ENCODE measurements at regions not wholly inside any gene's neighbourhood (a gene's known extent, or its start where the extent isn't known, plus 50 kb on each side); places are given as distances from the start of the nearest gene placed in this dataset.

- intact Hi-C loops (cut with DNase I): no loop called here
- DNase-seq (ENCODE audit: low spot score): no peak
- WGBS: 89% methylated on average over 1 of the region's 1 CpG
These were observed 469.9 kb downstream of the NUP35 start for GRCh38 chr2:183594150-183594549.

GRCh38 chr2:183597841-183598240, 473.6 kb downstream of the NUP35 start:
- 83% methylated on average over 1 of the region's 1 CpG for WGBS
- intact Hi-C loops (cut with DNase I): no loop called here
- Histone ChIP-seq H3K27ac (no peak overlapping the region), H3K4me1 (replicated peaks) (no peaks in the 10 kb centered on the region), H3K27me3 (replicated peaks; ENCODE audit: insufficient read depth) (no peaks in the 10 kb centered on the region), H3K9me3 (no peaks in the 10 kb centered on the region), H3K36me3 (no peaks in the 10 kb centered on the region), H3K4me3 (no peak overlapping the region)
- TF ChIP-seq, protein P1, sequence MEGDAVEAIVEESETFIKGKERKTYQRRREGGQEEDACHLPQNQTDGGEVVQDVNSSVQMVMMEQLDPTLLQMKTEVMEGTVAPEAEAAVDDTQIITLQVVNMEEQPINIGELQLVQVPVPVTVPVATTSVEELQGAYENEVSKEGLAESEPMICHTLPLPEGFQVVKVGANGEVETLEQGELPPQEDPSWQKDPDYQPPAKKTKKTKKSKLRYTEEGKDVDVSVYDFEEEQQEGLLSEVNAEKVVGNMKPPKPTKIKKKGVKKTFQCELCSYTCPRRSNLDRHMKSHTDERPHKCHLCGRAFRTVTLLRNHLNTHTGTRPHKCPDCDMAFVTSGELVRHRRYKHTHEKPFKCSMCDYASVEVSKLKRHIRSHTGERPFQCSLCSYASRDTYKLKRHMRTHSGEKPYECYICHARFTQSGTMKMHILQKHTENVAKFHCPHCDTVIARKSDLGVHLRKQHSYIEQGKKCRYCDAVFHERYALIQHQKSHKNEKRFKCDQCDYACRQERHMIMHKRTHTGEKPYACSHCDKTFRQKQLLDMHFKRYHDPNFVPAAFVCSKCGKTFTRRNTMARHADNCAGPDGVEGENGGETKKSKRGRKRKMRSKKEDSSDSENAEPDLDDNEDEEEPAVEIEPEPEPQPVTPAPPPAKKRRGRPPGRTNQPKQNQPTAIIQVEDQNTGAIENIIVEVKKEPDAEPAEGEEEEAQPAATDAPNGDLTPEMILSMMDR (IDR thresholded peaks at IDR 0.05): no peak
- TF ChIP-seq POLR2A (IDR thresholded peaks at IDR 0.05) (no peak), POLR2AphosphoS5 (IDR thresholded peaks at IDR 0.05) (no peak)
- DNase-seq (ENCODE audit: low spot score): no peak

More at GRCh38 chr2:183594150-183594549, 469.9 kb downstream of the NUP35 start:
- Histone ChIP-seq H3K27me3 (replicated peaks; ENCODE audit: insufficient read depth) (no peaks in the 10 kb centered on the region), H3K27ac (no peak overlapping the region), H3K4me3 (no peak overlapping the region), H3K4me1 (replicated peaks) (no peaks in the 10 kb centered on the region), H3K36me3 (no peaks in the 10 kb centered on the region), H3K9me3 (no peaks in the 10 kb centered on the region)
- TF ChIP-seq POLR2AphosphoS5 (IDR thresholded peaks at IDR 0.05): no peak

DNA sequence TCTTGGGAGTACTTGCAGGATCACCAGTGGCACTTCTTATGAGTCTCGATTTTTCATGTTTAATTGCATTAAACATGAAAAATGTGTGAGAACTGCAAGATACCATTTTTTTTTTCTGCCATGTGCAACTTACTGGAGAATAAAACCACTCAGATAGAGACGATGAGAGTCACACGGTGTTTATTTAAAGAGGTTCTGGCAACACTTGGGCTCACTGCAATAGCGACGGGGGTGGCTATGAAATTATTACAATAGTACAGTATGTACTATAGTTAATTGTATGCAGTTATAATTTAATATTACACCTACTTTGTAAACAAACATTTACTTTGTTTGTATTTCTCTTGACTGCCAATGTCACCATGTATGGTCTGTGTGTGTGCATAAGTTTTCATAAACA, 479.8 kb downstream of the NUP35 start:
- H3K9me3 ChIP-seq: no peaks in the 10 kb centered on the region
- H3K27ac ChIP-seq: no peak overlapping the region
- intact Hi-C loops (cut with DNase I): no loop called here
- H3K4me1 ChIP-seq (replicated peaks): no peaks in the 10 kb centered on the region
- TF ChIP-seq, protein P1 (IDR thresholded peaks at IDR 0.05): no peak
- TF ChIP-seq POLR2AphosphoS5 (IDR thresholded peaks at IDR 0.05) (no peak), POLR2A (IDR thresholded peaks at IDR 0.05) (no peak)
- H3K36me3 ChIP-seq: no peaks in the 10 kb centered on the region
- no peak for DNase-seq (ENCODE audit: low spot score)
- H3K27me3 ChIP-seq (replicated peaks; ENCODE audit: insufficient read depth): no peaks in the 10 kb centered on the region
- 53% methylated on average over 5 of the region's 5 CpGs for WGBS
- H3K4me3 ChIP-seq: no peak overlapping the region

DNA sequence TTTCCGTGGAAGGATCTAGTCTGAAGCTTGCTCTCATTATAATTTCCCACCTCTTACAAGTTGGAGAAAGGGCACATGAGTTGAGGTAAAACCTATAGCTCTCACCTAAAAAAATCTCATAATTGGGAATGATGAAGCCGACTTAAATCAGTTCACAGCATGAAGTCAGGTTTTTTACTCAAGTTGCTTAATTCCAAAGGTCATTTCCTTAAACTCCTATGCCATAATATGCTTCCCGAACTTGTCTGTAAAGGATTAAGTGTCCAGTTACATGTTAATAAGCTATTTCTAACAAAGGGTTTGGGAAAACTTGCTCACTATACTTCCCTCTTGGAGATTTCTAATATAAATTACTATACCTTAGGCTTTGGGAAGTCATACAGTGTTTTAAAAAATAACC, 481.2 kb downstream of the NUP35 start:
- TF ChIP-seq POLR2AphosphoS5 (IDR thresholded peaks at IDR 0.05) (no peak), POLR2A (IDR thresholded peaks at IDR 0.05) (no peak)
- TF ChIP-seq, protein P1 (IDR thresholded peaks at IDR 0.05): no peak
- Histone ChIP-seq H3K4me3 (no peak overlapping the region), H3K9me3 (no peaks in the 10 kb centered on the region), H3K36me3 (no peaks in the 10 kb centered on the region), H3K27ac (no peak overlapping the region), H3K27me3 (replicated peaks; ENCODE audit: insufficient read depth) (no peaks in the 10 kb centered on the region), H3K4me1 (replicated peaks) (no peaks in the 10 kb centered on the region)
- 64% methylated on average over 3 of the region's 3 CpGs for WGBS
- no peak for DNase-seq (ENCODE audit: low spot score)
- intact Hi-C loops (cut with DNase I): no loop called here

GRCh38 chr2:183606022-183606717, 481.9 kb downstream of the NUP35 start:
- WGBS: 87% methylated on average over 2 of the region's 2 CpGs
- no peaks in the 10 kb centered on the region for H3K9me3 ChIP-seq
- no peak overlapping the region for H3K27ac ChIP-seq
- no peak overlapping the region for H3K4me3 ChIP-seq
- intact Hi-C loops (cut with DNase I): no loop called here
- no peaks in the 10 kb centered on the region for H3K36me3 ChIP-seq
- DNase-seq (ENCODE audit: low spot score): no peak
- H3K4me1 ChIP-seq (replicated peaks): no peaks in the 10 kb centered on the region
- no peaks in the 10 kb centered on the region for H3K27me3 ChIP-seq (replicated peaks; ENCODE audit: insufficient read depth)
- TF ChIP-seq POLR2AphosphoS5 (IDR thresholded peaks at IDR 0.05) (no peak), POLR2A (IDR thresholded peaks at IDR 0.05) (no peak)
- TF ChIP-seq, protein P1 (IDR thresholded peaks at IDR 0.05): no peak
